HFFc6 (cell line): ENCODE measurements at regions not wholly inside any gene's neighbourhood (a gene's known extent, or its start where the extent isn't known, plus 50 kb on each side); places are given as distances from the start of the nearest gene placed in this dataset.

Experiments
- DNase-seq: peaks from one replicate; pipeline ENCODE4 v3.0.0-alpha.2; 2018
- H3K27ac Mint-ChIP-seq: 2 replicates; pipeline ENCODE4 v1.8.0; 2020; ENCODE audit warnings: mild to moderate bottlenecking, mixed read lengths
- H3K27me3 Mint-ChIP-seq: 2 replicates; pipeline ENCODE4 v1.8.0; 2021; ENCODE audit warnings: mild to moderate bottlenecking, moderate library complexity, mixed read lengths; ENCODE audit not compliant: insufficient read depth
- H3K36me3 Mint-ChIP-seq: 2 replicates; pipeline ENCODE4 v1.8.0; 2021; ENCODE audit warnings: low read depth, mixed read lengths
- H3K4me1 Mint-ChIP-seq: 2 replicates; pipeline ENCODE4 v1.8.0; 2020; ENCODE audit warnings: low read depth, mixed read lengths
- H3K4me3 Mint-ChIP-seq: 2 replicates; pipeline ENCODE4 v1.8.0; 2020; ENCODE audit warnings: mild to moderate bottlenecking, moderate library complexity, mixed read lengths
- H3K9me3 Mint-ChIP-seq: 2 replicates; pipeline ENCODE4 v1.8.0; 2020; ENCODE audit warnings: mild to moderate bottlenecking, mixed read lengths
- TF ChIP-seq, protein P1 (sequence below): fragments of 200-600 bp; sonication (generic); IDR thresholded peaks from 2 replicates; pipeline ENCODE4 v1.5.0; 2021; ENCODE audit warnings: antibody characterized with exemption, mild to moderate bottlenecking

DNA sequence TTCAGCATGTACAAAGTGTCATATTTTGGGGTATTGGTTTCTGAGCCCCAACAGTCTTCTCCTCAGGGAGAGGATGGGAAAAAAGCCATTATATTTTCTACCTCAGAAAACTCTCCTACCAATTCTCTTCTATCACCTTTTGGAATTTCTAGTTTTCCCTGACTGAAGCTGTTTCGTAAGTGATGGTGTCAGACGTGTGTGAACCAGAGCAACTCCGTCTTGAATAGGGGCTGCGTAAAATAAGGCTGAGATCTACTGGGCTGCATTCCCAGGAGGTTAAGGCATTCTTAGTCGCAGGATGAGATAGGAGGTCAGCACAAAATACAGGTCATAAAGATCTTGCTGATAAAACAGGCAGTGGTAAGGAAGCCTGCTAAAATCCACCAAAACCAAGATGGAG lies 197.3 kb upstream of the C9orf72 start:
- peaks cover 17% of the 10 kb centered on the region for H3K9me3 Mint-ChIP-seq
- no peak overlapping the region for H3K27ac Mint-ChIP-seq
- TF ChIP-seq, protein P1, sequence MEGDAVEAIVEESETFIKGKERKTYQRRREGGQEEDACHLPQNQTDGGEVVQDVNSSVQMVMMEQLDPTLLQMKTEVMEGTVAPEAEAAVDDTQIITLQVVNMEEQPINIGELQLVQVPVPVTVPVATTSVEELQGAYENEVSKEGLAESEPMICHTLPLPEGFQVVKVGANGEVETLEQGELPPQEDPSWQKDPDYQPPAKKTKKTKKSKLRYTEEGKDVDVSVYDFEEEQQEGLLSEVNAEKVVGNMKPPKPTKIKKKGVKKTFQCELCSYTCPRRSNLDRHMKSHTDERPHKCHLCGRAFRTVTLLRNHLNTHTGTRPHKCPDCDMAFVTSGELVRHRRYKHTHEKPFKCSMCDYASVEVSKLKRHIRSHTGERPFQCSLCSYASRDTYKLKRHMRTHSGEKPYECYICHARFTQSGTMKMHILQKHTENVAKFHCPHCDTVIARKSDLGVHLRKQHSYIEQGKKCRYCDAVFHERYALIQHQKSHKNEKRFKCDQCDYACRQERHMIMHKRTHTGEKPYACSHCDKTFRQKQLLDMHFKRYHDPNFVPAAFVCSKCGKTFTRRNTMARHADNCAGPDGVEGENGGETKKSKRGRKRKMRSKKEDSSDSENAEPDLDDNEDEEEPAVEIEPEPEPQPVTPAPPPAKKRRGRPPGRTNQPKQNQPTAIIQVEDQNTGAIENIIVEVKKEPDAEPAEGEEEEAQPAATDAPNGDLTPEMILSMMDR = no peak
- H3K4me3 Mint-ChIP-seq = no peak overlapping the region
- DNase-seq = no peak
- H3K27me3 Mint-ChIP-seq = no peaks in the 10 kb centered on the region
- no peaks in the 10 kb centered on the region for H3K36me3 Mint-ChIP-seq
- no peaks in the 10 kb centered on the region for H3K4me1 Mint-ChIP-seq

DNA sequence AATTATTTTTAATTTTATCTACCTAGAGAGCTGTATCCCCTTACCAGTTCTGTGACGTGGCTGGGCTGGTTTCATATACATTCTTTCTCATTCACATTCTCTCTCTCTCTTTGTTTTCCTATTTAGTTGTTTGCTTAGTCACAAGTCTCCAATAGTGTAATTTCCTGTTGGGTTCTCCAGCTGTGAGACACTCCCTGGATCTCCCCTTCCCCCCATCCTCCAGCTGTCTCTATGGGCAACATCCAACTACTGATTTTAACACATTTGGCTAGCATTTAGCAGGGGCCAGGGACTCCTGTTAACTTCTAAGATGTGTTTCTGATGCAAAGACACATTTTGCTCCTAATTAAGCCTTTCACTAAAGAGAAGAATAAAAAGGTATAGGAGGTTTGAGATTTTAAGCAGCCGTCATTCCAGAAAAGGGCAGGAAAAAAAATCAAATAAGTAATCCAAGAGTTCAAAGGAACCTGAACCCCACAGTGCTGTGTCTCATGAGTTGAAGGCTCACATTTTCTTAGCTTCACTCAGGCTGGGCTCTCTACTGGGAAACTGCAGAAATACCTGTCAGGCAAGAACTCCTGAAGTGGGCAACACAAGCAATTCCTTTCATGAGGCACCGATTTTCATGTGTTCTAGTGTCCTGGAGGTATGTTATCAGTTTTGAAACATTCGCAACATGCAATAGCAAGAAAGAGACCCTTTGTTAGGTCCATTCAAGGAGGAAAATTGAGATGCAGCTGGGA lies 198.7 kb upstream of the C9orf72 start:
- Mint-ChIP-seq H3K27ac (no peak overlapping the region), H3K4me1 (no peaks in the 10 kb centered on the region), H3K4me3 (no peak overlapping the region), H3K9me3 (peaks cover 13% of the 10 kb centered on the region), H3K36me3 (no peaks in the 10 kb centered on the region), H3K27me3 (no peaks in the 10 kb centered on the region)
- no peak for DNase-seq
- TF ChIP-seq, protein P1 = no peak

DNA sequence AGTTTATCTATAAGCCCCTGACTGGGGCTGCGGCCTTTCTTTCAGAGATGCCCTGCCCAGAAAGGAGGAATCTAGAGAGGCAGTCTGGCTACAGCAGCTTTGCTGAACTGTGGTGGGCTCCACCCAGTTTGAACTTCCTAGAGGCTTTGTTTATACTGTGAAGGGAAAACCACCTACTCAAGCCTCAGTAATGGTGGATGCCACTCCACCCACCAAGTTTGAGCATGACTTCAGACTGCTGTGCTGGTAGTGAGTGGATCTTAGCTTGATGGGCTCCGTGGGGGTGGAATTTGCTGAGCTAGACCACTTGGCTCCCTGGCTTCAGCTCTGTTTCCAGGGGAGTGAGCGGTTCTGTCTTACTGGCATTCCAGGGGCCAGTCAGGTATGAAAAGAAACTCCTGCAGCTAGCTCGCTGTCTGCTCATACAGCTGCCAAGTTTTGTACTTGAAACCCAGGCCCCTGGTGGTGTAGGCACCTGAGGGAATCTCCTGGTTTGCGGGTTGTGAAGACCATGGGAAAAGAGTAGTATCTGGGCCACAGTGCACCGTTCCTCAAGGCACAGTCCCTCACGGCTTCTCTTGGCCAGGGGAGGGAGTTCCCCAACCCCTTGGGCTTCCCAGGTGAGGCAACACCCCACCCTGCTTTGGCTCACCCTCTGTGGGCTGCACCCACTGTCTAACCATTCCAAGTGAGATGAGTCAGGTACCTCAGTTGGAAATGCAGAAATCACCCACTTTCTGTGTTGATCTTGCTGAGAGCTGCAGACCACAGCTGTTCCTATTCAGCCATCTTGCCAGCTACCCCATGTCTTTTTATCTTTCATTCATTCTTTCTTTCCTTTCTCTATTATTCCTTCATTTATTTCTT lies 211.8 kb upstream of the C9orf72 start:
- Mint-ChIP-seq H3K27ac (no peak overlapping the region), H3K9me3 (peaks cover 47% of the 10 kb centered on the region), H3K27me3 (no peaks in the 10 kb centered on the region), H3K36me3 (no peaks in the 10 kb centered on the region), H3K4me3 (no peak overlapping the region), H3K4me1 (no peaks in the 10 kb centered on the region)
- TF ChIP-seq, protein P1 = no peak
- no peak for DNase-seq

DNA sequence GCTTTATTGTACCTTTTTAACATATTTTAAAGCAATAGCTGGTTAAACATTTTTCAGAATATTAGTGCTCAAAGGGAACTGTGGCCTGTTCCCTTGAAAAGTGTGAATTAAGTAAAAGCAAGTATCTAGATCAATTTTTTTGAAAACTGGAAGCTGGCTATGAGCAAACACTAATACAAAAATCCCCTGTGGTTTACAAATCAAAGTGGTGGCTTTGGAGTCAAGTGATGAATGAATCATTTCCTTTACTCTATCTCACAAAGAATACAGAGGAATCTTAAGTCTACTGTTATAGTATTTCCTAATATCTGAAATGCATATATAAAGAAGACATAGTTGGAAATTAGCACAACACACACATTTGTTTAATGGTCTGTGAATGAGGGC lies 212.4 kb upstream of the C9orf72 start:
- TF ChIP-seq, protein P1 = no peak
- peaks cover 46% of the 10 kb centered on the region for H3K9me3 Mint-ChIP-seq
- no peak overlapping the region for H3K27ac Mint-ChIP-seq
- H3K27me3 Mint-ChIP-seq = no peaks in the 10 kb centered on the region
- no peak overlapping the region for H3K4me3 Mint-ChIP-seq
- no peak for DNase-seq
- no peaks in the 10 kb centered on the region for H3K4me1 Mint-ChIP-seq
- no peaks in the 10 kb centered on the region for H3K36me3 Mint-ChIP-seq

DNA sequence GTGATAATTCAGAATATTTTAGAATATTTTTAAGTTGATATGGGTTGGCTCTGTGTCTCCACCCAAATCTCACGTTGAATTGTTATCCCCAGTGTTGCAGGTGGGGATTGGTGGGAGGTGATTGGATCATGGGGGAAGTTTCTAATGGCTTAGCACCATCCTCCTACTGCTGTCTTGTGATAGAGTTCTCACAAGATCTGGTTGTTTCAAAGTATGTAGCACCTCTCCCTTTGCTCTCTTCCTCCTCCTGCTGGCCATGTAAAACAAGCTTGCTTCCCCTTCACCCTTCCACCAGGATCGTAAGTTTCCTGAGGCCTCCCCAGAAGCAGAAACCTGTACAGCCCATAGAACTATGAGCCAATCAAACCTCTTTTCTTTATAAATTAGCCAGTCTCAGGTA lies 214.6 kb upstream of the C9orf72 start:
- no peak overlapping the region for H3K27ac Mint-ChIP-seq

More for the DNA sequence above, 214.6 kb upstream of the C9orf72 start:
- DNase-seq = no peak
- TF ChIP-seq, protein P1 = no peak
- H3K9me3 Mint-ChIP-seq = peaks cover 33% of the 10 kb centered on the region
- no peaks in the 10 kb centered on the region for H3K36me3 Mint-ChIP-seq
- H3K4me1 Mint-ChIP-seq = no peaks in the 10 kb centered on the region
- no peaks in the 10 kb centered on the region for H3K27me3 Mint-ChIP-seq
- H3K4me3 Mint-ChIP-seq = no peak overlapping the region
